ENCODE measurements at regions not wholly inside any gene's neighbourhood (a gene's known extent, or its start where the extent isn't known, plus 50 kb on each side); places are given as distances from the start of the nearest gene placed in this dataset.

- in situ Hi-C loops (cut with HindIII; ENCODE audit: low sequenced_read_pairs): no loop called here
- DNase-seq (ENCODE audit: low read depth, low spot score): no peak
- TF ChIP-seq CTCF (IDR thresholded peaks at IDR 0.05; ENCODE audit: low read depth, low read length): no peak
- no peak overlapping the region for H3K4me3 ChIP-seq (ENCODE audit: low read depth, low read length)
Observed at GRCh38 chr5:108661590-108662219, 86.0 kb upstream of the FER start.

GRCh38 chr5:108661024-108661423 lies 86.7 kb upstream of the FER start:
- no peak overlapping the region for H3K4me3 ChIP-seq (ENCODE audit: low read depth, low read length)
- no peak for TF ChIP-seq CTCF (IDR thresholded peaks at IDR 0.05; ENCODE audit: low read depth, low read length)
- in situ Hi-C loops (cut with HindIII; ENCODE audit: low sequenced_read_pairs): no loop called here
- DNase-seq (ENCODE audit: low read depth, low spot score): no peak

GRCh38 chr5:108660291-108660690 lies 87.4 kb upstream of the FER start:
- in situ Hi-C loops (cut with HindIII; ENCODE audit: low sequenced_read_pairs): no loop called here

GRCh38 chr5:108659531-108659930 lies 88.2 kb upstream of the FER start:
- no peak for TF ChIP-seq CTCF (IDR thresholded peaks at IDR 0.05; ENCODE audit: low read depth, low read length)
- DNase-seq (ENCODE audit: low read depth, low spot score): no peak
- in situ Hi-C loops (cut with HindIII; ENCODE audit: low sequenced_read_pairs): no loop called here
- no peak overlapping the region for H3K4me3 ChIP-seq (ENCODE audit: low read depth, low read length)

More at GRCh38 chr5:108660291-108660690, 87.4 kb upstream of the FER start:
- no peak overlapping the region for H3K4me3 ChIP-seq (ENCODE audit: low read depth, low read length)
- DNase-seq (ENCODE audit: low read depth, low spot score): no peak
- TF ChIP-seq CTCF (IDR thresholded peaks at IDR 0.05; ENCODE audit: low read depth, low read length): no peak

GRCh38 chr5:108655750-108656450 lies 91.8 kb upstream of the FER start:
- peak; percentile 25 for DNase-seq (ENCODE audit: low read depth, low spot score)

GRCh38 chr5:108654051-108654450 lies 93.6 kb upstream of the FER start:
- H3K4me3 ChIP-seq (ENCODE audit: low read depth, low read length): no peak overlapping the region
- in situ Hi-C loops (cut with HindIII; ENCODE audit: low sequenced_read_pairs): no loop called here
- peak; percentile 27 for DNase-seq (ENCODE audit: low read depth, low spot score)
- no peak for TF ChIP-seq CTCF (IDR thresholded peaks at IDR 0.05; ENCODE audit: low read depth, low read length)

More at GRCh38 chr5:108655750-108656450, 91.8 kb upstream of the FER start:
- TF ChIP-seq CTCF (IDR thresholded peaks at IDR 0.05; ENCODE audit: low read depth, low read length): no peak
- in situ Hi-C loops (cut with HindIII; ENCODE audit: low sequenced_read_pairs): no loop called here
- H3K4me3 ChIP-seq (ENCODE audit: low read depth, low read length): no peak overlapping the region

Data from astrocyte of the spinal cord (primary cell).